Activated CD4-positive, alpha-beta T cell treated with anti-CD3 and anti-CD28 coated beads, Interleukin-2, amount 50 U/mL, for 1 hour (primary cell): ENCODE measurements at regions not wholly inside any gene's neighbourhood (a gene's known extent, or its start where the extent isn't known, plus 50 kb on each side); places are given as distances from the start of the nearest gene placed in this dataset.

Source experiments
- DNase-seq: peaks from one replicate; pipeline ENCODE4 v3.0.0-alpha.2; 2020

DNA sequence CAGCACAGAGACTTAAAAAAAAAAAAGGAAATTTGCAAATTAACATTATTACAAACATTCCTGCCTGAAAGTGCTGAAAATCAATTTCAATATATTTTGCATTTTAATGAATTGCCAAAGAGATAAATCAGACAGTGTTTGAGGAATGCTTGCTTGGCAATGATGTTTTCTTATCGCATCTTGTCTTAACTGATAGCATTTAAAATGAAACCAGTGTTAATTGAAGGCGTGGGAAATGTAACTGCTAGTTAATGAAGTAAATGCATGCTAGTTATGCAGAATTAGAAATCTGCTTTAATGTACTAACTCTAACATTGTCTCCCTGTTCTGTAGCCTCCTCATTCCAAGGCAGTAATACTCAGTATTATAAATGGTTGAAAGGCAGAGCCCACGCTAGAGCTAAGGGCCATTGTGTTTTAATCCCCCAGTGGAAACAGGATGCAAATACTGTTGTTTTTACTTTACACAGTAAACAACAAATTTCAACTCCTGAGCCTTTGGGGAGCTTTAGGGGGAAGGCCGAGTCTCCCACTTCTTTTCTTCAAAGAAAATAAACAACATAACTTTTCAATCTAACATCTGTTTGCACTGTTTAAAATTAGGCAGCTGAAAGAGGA, 586.9 kb downstream of the TLE4 start:
- no peak for DNase-seq

DNA sequence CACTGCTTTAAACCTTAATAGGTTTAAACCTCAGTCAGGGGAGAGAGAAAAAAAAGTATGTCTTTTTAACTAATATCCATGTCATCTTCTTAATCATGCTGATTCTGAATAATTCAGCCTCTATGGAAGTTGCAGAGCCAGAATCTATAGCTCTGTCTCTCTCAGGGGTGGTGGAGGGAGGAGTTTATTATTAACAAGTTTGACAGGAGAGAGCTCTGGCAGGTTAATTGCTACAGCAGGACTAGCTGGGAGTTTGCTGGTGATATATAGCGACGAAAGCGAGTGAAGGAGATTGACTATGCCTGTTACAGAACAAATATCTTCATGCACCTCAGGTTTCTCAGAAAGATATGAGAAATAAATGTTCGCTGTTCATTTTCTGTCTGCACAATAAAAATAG, 586.4 kb downstream of the TLE4 start:
- DNase-seq: no peak

DNA sequence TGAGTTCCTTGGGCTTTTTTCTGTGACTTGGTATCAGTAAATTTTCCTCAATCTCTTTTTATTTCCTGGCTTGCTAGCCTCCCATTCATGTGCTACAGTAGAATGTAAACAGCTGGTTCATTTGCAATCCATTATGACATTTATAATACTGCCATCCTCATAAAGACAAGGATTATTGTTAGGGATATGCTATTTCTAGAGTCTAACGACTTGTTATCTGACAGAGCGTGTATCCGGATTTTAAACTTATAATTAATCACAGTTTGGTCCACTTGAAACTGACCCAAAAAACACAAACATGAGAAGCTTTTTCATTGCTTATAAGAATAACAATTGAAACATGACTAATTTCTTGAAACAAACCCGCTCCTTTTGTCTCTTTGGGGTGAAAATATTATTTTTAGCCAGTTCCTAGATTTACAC, 585.8 kb downstream of the TLE4 start:
- no peak for DNase-seq

DNA sequence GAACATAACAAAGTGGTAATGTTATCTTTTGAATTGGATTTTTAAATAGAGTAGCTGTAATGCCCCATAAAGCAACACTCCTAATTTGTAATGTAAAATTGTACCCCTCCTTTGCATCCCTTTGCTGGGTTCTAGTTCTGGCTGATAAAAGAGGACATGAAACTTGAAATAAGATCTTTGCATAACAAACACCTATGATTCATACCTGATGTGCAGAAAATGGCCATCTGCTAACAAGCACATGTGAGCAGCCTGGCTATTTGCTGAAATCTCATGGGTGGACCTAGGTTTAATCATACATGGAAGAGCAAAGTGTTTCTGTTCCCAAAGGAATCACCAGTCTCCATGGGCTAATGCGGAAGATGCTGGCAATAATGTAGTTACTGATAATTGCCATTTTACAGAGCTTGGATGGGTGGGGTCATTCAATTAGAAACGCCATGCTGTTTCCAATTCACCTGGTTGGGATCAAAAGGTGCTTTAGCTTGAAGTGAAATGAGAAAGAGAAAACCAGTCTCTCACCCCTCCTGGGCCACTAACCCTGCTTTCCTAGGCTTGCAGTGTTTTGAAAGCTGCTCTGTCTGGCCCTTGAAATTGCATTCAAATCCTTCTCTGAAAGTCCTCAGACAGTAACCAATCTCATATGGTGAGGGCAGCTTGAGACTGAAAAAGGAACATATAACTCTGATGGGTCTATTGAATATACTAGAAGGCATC, 585.1 kb downstream of the TLE4 start:
- DNase-seq: no peak

DNA sequence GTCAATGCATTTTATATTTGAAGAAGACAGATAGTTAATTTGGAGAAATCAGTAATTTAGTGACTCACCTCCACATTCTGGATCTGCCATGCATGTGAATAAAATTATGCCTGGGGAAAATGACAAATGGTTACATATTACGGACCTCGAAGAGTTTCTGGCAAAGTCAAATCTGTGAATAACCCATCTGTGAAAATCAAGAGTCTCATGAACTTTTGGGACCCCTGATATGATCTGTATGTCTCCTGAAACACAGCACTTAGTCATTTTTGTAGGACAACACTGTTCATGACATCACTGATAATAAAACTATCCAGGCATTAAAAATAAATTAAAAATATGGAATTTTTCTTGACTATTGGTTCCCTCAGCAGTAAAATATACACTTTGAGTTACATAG, 584.5 kb downstream of the TLE4 start:
- no peak for DNase-seq

DNA sequence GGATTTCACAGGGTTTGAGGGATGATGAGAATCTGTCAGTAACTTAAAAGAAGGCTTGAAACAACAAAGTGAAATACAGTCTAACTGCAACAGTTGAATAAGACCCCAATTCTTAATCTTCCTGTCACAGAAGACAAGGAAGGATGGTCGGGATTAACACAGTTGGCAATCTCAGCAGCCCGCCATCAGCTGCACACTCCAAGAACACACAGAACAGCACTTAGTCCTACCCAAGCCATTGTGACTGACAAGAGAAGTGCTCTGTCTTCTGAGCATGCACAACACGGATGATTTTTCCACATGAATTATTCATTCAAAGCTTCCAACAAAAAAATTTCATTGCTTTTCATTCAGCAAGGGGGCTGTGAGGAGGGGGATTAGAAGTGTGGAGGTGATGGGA, 576.1 kb downstream of the TLE4 start:
- DNase-seq: no peak

DNA sequence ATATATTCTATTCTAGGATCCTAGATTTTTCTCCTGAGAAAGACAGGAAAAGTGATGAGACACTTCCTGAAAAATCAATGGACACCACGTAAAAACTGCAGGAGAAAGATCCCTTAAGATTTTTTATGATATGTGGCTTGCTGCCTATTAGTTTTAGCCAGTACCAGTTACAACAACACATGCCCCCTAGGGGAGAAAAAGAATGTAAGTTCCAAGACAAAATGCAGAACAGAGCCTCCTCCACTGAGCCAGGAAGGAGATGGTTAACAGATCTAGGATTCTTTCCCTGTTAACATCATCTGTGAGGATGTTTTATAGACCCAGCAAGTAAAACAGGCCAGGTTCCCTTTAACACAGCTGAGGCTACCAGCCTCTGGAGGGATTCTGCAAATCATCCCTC, 574.7 kb downstream of the TLE4 start:
- DNase-seq: no peak

DNA sequence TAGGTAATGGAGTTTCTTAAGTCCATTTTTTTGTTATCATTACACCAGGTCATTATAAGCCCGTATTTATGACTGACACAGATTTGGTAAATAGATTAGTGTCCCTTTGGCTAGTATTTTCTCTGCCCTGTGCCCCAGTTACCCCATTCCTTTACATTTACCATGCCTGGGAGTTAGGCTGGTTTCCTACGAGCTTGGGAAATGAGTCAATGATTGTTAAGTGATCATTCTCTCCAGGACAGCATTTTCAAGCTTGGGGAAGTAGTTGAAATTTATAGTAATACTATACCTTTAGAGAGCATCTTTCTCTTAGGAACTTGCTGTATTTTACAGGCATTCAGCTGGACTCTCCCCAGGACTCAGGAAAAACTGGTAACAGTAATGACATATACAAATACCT, 573.1 kb downstream of the TLE4 start:
- DNase-seq: no peak

DNA sequence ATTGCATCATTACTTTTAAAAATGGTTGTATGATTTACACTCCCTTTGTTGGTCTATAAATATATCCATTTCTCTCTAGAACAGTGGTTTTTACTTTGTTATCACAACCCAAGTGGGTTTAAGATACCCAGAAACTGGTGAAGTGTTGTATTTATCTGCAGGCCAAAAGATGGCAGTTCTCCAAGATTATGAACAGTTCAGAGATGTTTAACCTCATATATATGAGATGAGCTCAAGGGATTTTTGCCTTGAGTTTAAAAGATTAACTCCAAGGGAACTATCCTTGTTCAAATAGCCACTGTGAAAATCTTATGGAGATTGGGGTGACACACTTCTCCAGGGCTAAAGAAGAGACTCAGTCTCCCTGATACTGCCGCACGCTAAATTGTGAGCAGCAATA, 572.6 kb downstream of the TLE4 start:
- no peak for DNase-seq

DNA sequence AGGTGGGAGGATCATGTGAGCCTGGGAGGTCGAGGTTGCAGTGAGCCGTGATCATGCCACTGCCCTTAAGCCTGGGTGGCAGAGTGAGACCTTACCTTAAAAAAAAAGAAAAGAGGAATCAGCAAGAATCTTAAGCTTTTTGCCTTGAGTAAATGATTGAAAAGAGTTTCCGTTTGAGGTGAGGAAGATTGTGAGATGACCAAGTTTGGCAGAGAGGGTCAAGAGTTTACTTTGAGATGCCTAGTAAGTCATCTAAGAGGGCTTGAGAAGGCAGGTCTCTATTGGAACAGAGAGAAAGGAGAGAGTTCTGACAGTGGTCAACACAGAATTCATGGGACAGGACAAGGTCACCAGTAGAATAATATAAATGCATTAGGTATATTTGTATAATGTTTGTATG, 572.1 kb downstream of the TLE4 start:
- no peak for DNase-seq

DNA sequence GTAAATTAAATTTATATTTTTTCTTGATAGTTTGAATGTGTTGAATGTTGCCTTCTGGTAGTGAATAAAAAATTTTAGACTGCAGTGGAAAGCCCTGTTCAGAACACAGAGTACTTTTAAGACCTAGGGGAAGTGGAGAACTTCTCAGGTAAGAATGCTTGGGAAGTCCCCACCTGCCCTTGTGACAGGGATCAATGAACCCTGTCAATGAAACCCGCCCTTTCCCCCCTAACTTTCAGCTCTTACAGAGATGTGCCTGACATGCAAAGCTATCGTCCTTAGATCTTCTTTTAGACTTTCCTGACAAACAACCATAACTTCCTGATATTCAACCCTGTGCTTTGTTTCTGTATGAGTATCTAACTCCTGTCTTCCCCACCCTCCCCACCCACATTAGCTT, 562.7 kb downstream of the TLE4 start:
- DNase-seq: no peak

DNA sequence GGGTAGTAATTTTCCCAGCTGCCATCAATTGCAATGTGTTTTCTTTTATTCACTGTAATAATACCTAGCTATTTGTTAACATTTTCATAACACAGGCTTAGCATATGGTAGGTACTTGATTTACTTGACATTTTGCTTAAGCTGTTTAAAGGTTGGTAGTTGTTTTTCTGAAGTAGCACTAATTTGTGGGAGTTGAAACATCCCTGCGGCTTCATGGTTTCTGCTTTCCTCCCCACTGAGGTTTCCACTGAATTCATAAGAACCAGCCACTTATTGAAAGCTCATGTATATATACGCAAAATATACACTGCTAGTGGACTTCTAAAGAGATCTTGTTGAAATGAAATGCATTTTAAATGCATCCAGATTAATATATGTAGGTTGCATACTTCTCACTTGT, 559.9 kb downstream of the TLE4 start:
- DNase-seq: no peak

DNA sequence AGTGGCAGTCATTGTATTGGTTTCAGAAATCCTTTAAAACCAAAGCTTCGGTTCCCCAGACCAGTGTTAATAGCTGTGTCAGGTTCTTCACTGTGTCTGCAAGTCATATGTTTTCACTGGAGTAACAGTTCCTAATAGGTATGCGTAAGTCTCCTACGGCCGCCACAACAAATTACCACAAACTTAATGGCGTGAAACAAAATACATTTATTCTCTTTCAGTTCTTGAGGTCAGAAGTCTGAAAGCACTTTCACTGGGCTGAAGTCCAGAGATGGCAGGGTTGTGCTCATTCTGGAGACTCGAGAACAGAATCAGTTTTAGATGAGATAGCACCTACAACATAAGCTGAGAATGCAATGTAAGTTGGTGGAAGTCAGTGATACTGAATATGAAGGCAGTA, 556.2 kb downstream of the TLE4 start:
- no peak for DNase-seq

DNA sequence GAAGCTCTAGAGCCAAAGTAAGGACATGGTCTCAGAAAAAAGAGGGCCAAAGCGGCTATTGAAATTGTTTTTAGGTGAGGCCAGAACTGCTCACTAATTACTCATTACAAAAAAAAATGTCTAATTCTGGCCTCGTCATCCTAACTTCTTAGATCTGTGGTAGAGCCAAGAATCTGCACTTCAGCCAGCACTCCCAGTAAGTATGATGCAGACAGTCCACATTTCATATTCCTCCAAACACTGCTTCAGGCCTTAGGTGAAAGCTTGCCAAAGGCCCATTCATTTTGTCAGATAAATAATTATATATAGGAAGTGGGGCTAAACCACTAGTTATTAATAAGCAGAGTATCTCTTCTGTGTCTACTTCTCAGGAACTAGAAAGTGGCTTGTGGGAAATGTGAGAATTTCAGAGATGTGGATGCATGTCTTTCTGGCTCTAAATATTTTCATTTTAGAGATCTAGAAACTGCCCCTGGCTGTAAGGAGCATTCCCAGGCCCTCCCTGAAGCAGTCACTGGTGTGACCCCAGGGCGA, 554.0 kb downstream of the TLE4 start:
- no peak for DNase-seq

DNA sequence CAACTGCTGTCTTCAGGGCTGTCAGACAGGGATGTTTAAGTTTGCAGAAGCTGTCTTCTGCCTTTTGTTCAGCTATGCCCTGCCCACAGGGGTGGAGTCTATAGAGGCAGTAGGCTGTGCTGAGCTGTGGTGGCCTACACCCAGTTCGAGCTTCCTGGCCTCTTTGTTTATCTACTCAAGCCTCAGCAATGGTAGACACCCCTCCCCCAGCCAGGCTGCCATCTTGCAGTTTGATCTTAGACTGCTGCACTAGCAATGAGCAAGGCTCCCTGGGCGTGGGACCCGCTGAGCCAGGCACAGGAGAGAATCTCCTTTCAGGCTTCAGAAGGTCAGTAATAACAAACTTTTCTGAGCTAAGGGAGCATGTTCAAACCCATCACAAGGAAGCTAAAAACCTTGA, 545.3 kb downstream of the TLE4 start:
- DNase-seq: no peak

DNA sequence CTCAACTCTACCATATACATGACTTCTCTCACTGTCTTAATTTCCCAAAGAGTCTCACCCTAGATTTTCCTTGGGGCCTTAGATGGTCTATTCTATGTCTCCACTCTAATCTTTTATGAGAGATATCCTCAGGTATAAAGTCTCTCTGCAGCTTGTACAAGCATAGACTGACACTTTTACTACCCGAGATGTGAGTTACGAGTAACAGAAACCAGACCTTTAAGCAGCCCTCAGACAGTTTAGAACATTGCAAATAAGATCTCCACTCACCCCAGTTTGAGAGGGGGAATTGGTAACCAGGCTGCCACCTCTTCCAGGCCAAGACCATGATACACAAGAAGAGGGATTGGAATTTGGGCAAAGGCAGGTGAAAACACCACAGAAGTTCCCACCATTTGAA, 542.5 kb downstream of the TLE4 start:
- DNase-seq: no peak

DNA sequence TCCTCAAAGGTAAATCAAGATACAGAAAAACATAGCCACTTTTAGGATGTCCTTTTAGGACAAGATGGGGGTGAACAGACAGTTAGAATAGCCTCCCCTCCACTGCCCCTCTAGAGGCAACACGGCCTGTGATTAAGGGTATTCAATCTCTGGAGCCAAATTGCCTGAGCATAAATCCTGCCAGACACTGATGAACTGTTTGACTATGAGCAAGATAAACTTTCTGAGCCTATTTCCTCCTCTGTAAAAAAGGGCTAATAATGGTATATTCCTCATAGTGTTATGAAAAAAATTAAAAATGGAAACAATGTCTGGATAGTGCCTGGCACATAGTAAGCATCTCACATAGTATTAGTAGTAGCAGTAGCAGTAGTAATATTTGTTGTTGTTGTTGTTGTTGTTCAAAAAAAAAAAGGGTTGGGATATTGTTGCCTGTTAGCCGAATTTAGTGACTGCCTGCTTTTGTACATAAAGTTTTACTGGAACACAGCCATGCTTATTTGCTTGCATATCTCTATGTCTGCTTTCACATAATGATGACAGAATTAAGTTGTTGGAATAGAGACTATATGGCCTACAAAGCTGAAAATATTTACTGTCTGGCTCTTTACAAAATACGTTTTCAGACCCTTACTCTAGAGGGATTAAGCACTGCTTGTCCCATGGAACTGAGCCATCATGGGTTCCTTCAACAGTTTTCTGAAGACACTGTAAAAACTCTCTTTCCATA, 536.3 kb downstream of the TLE4 start:
- DNase-seq: no peak

DNA sequence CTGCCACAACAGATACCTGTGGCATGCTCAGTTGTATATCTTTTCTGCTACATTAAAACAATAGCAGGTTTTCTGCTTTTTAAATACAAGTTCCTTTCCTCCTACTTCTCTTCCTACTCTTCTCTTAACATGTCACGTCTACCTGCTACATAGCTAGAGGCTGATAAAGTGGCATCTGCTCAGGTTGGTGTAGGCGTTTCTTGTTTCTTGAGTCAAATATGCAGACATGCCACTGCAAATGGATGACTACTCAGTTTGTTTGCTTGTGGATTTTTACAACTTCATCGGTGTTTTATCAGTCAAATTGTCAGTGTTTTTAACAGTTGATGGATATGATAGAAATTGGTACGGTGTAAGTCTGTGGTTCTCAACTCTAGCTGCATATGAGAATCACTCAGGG, 525.7 kb downstream of the TLE4 start:
- DNase-seq: no peak

DNA sequence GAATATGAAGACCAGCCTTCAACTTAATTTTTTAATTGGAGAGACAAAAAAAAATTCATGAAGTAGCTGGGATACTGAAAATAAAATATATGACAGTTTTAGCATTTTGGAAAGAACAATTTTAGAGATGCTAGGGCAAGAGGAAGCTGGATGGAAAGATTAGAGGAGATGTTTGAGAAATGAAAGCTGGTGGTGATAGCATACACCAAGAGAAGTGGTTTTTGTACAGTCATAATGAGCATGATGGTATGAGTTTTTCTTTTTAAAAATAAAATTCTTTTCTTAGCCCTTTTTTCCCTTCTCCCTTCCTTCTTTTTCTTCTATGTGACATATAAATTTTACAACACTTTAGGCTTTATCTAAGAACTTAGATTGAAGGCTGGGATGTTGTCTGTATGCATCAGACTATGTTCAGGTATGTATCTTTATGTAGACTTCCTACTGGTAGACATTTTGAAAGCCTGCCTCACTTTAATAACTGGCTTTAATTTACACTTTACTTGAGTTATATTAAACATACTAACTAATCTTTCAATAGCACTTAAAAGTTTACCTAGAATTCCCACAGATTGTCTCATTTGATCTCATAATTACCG, 522.5 kb downstream of the TLE4 start:
- no peak for DNase-seq

DNA sequence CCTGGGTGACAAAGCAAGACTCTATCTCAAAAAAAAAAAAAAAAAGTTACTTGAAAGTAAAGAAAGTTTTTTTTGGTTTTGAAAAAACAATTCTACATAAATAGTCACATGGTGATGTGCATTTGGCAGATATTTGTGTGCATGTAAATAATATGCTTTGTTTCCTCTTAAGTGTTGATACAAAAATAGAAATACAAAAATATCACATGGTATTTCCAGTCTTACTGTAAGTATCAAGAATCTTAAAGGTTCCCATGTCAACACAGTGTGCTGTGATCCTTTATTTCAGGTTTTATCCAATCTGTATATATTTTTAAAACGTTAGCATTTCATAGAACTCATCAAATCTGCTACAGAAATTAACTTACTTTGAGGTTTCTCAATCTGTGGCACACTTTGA, 521.9 kb downstream of the TLE4 start:
- no peak for DNase-seq

DNA sequence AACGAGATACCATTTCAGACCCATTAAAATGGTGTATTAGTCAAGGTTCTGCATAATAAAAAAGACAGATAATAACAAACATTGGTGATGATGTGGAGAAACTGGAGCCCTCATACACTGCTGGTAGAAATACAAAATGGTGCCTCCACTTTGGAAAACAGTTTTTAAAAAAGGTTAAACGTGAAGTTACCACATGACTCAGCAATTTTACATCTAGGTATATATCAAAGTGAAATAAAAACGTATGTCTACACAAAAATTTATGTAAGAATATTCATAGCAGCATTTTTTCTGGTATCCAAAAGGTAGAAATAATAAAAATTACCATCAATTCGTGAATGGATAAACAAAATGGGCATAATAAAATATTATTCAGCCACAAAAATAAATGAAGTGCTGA, 519.8 kb downstream of the TLE4 start:
- no peak for DNase-seq

DNA sequence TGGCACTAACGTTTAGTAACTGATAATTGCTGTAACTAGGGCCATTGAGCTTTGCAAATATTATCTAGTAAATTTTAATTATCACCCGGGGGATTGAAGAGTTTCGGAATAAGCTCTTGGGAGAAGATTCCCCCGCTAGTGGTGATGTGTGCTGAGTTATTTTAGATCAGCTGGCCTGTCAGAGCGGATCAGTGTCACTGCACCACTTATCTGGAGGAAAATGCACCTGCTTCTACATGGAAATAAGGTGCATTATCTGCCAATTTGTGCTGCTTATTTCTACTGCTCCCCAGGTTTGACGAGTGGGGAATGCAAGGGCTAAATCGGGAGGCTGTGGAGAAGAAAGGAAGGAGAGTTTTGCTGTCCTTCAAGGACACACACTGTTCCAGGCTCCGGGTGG, 518.6 kb downstream of the TLE4 start:
- no peak for DNase-seq

DNA sequence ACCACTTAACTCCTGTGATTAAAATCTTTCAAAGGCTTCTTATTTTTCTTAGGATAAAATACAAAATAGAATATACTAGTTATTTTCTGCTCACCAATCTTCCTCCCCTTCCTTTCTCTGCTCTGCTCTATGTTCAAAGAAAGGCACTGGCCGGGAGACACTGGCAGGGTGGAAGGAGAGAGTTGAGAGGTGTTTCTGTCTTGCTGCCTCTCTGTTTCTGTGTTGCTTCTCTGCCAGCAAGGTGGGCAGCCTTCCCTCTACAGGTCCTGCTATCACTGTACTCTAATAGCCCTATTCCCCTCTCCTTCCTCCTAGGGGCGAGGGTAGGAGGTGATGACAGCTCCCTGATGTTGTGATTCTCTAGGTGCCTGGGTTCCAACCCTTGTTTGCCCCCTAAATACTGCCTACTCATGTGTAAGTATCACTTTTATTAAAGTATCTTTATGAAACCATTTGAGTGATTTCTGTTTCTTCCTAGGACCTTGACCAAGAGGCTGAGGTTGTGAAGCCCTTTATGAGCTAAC, 515.1 kb downstream of the TLE4 start:
- no peak for DNase-seq

DNA sequence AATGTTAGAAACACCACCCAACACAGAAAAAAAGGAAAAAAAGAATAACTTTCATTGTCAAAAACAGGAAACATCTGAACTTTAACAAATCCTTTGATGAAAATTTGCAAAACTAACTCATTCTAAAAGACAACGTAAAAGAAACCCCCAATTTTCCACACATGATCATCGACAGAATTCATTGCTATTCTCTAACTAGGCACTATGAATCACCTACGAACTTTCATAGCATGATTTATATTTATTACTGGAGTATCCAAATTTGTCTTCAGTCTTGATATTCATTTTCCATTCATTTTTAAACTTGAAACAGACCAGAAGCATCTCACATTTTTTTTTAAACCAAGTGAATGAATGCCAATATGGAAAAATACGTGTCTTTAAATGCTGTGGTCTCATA, 514.6 kb downstream of the TLE4 start:
- no peak for DNase-seq
